HG02678 (cell line): ENCODE measurements at regions not wholly inside any gene's neighbourhood (a gene's known extent, or its start where the extent isn't known, plus 50 kb on each side); places are given as distances from the start of the nearest gene placed in this dataset.
A peak's percentile ranks its signal among the peaks of the same experiment; 100 is the strongest.

ENCODE experiments used
- ATAC-seq: cut with Tn5 transposase; IDR thresholded peaks from one replicate; pipeline ENCODE4 v1.9.1; 2021; ENCODE audit warnings: mild to moderate bottlenecking, moderate library complexity; ENCODE audit not compliant: unreplicated experiment

DNA sequence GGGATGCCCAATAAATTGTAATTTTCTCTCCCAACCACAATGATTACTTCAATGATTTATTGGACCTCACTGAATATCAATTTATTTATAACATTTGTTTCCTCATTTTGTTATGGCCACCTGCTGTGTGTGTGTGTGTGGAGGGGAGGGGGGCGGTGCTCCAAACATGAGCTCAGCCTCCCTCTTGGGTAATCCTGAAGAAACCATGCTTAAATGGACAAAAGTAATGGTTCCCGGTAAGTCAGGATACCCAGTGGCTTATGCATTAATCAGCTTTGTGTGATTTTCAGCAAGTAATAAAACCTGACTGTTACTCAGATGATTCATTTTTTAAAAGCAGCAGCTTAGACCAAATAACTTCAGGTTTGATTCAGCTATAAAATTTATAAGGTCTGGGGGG is 495.1 kb upstream of the MEX3C start:
- no peak for ATAC-seq

DNA sequence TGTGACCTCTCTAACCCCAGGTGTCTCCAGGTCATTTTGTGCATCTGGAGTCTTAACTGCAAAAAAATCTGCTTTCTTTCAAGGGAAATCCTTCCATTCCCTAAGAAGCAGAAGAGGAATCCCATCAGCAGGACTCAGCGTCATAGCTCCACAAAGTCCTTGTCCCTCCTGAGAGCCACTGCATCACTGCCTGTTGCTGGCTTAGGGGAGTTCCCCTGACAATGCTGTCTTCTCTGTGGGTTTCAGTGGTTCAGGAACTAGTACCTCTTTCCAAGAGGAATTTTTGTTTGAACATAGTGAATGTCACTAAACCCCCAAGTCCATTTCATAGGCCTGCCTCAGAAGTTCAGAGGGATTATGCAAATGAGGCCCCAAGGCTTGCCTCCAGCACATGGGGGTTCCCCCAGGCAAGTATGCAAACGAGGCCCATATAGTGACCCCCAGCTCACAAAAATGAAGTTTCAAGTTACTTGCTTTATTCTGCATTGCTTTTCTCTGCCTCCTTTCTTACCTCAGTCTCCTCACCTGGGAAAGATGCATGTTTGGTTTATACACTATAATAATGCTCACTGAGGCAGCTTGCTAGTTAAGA is 513.9 kb upstream of the MEX3C start:
- ATAC-seq, result peak; percentile 75

- ATAC-seq, result no peak
These were observed 515.3 kb upstream of the MEX3C start for GRCh38 chr18:51712821-51713220.

- no peak for ATAC-seq
These were observed 518.8 kb upstream of the MEX3C start for GRCh38 chr18:51716277-51716676.

GRCh38 chr18:51721388-51721787 is 523.9 kb upstream of the MEX3C start:
- no peak for ATAC-seq

DNA sequence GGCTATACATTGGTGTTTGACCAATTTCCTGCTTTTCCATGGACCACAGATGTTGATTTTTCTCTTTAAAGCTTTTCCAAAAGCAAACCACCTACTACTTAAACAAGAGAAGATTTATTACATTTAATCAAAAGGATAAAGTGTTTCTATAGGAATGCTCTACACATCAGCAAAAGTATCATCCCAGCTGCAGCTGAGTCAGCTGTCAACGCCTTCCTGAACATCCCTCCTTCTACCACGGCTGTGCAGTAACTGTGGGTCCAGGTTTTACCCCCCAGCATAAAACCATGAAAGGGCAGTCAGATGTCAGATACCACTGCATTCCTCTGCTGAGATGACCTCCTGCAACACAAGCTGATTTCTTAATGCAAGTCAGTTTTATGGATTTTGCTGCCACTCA is 524.5 kb upstream of the MEX3C start:
- no peak for ATAC-seq

GRCh38 chr18:51724790-51725721 is 527.6 kb upstream of the MEX3C start:
- no peak for ATAC-seq

- ATAC-seq, result peak; percentile 55
These were observed 529.1 kb upstream of the MEX3C start for GRCh38 chr18:51726614-51727013.

- ATAC-seq, result peak; percentile 52
These were observed 530.3 kb upstream of the MEX3C start for GRCh38 chr18:51727780-51728179.

- ATAC-seq, result no peak
These were observed 533.6 kb upstream of the MEX3C start for GRCh38 chr18:51731070-51731469.

GRCh38 chr18:51734576-51734975 is 537.1 kb upstream of the MEX3C start:
- ATAC-seq, result no peak

- peak; percentile 91 for ATAC-seq
These were observed 541.7 kb upstream of the MEX3C start for GRCh38 chr18:51739044-51739666.

- peak; percentile 51 for ATAC-seq
These were observed 554.4 kb upstream of the MEX3C start for GRCh38 chr18:51751901-51752300.

DNA sequence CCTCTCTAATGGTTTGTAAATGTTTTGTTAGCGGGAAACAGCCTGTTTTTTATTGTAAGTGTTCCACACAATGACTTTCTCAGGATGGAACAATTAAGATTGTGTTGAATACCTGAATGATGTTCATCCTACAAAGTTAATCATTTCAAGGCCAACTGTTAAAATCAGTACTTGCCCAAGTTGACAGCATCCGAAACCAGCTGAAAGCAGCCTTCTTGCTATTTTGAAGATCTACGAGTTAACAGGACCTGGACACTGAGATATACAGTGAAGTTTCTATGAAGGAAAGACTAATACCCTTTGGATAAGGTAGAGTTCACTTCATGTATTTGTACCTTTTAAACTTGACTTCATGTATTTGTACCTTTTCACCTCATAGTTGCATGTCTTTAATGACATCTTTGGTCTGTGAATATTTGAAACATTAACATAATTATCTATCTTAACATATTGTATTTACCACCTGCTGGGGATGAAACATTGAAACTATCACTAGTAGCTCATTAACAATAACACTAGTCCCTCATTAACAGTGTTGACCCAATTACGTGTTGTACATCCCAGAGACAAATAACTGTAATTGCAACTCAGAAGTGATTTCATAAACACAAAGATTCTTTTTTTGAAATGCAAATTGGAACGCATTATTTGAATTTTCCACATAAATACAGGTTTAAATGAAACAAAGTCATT is 556.0 kb upstream of the MEX3C start:
- peak; percentile 51 for ATAC-seq

DNA sequence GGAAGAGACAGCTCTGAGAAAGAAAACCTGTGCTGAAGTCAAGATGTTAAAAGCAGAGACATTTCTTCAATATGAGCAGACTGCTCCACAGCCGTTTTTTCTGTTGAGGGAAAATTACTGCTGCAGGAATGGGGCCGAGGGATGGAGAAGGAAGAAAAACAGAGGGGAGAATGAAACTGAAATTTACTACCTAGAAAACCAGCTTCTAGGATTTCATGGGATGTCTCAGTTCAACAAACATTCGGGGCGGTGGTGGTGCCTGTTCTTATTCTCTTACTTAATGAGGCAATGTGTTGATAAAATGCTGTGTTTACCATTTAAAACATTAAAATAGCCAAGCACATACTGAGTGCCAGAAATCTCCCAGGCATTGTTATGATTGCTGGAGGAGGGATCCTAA is 557.1 kb upstream of the MEX3C start:
- no peak for ATAC-seq

- ATAC-seq, result no peak
These were observed 559.9 kb upstream of the MEX3C start for GRCh38 chr18:51757255-51757924.

DNA sequence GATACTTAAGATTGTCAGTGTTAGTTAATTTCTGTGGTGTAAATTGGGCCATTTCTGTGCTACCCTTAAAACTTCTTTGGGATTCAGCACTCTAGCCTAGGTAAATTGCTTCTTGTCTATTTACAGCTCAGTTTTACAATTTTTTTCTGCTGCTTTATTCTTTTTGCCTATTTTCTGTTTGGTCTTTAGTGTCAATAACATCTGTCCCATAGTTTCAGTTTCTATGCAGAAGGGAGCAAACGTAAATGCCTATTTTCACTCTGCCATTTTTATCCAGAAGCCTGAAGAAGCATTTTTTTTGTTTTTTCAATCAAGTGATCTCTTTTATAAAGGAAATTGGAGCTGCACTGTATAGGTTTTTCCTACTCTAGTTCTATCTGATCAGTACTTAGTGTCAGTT is 564.9 kb upstream of the MEX3C start:
- ATAC-seq, result no peak

- no peak for ATAC-seq
These were observed 568.3 kb upstream of the MEX3C start for GRCh38 chr18:51765606-51766360.

- no peak for ATAC-seq
These were observed 569.8 kb upstream of the MEX3C start for GRCh38 chr18:51767293-51767692.

GRCh38 chr18:51778115-51778514 is 561.9 kb upstream of the DCC start:
- no peak for ATAC-seq
